Caco-2 (cell line): ENCODE measurements at regions not wholly inside any gene's neighbourhood (a gene's known extent, or its start where the extent isn't known, plus 50 kb on each side); places are given as distances from the start of the nearest gene placed in this dataset.

Experiments used
- BruUV-seq: library from RNA; stranded (reverse); fragments of 400-500 nt; replicated peaks from 2 replicates; lab custom pipeline; 2021; lab: Mats Ljungman, UMichigan
- CTCF ChIA-PET: fragments of 300-600 bp; sonication (Branson Sonifier 250); formaldehyde crosslinking; loops from one replicate; lab custom pipeline; 2022; ENCODE audit warnings: antibody characterized with exemption; lab: Charles Lee
- POLR2A ChIA-PET: fragments of 300-600 bp; sonication (Branson Sonifier 250); formaldehyde crosslinking; loops from one replicate; lab custom pipeline; 2022; ENCODE audit warnings: antibody characterized with exemption; lab: Charles Lee
- DNase-seq, 2 experiments: peaks; one replicate each; pipeline versions ENCODE4 v3.0.0 to v3.0.0-alpha.2; 2020 to 2022
- H3K27me3 ChIP-seq: replicated peaks from 2 replicates; pipeline ENCODE4 v1.6.0; 2011; ENCODE audit warnings: low read length; ENCODE audit not compliant: control insufficient read depth, insufficient read depth
- H3K36me3 ChIP-seq: 2 replicates; pipeline ENCODE4 v1.5.1; 2011; ENCODE audit warnings: low read length; ENCODE audit not compliant: control insufficient read depth, insufficient read depth
- H3K4me1 ChIP-seq: fragments of 250-450 bp; sonication (Bioruptor Pico); 2 replicates; pipeline ENCODE4 v1.5.1; 2020; ENCODE audit warnings: mild to moderate bottlenecking
- H3K4me3 ChIP-seq: 2 replicates; pipeline ENCODE4 v1.5.1; 2011; ENCODE audit warnings: low read depth, mild to moderate bottlenecking, control low read depth, low read length
- H3K9me3 ChIP-seq: fragments of 250-450 bp; sonication (Bioruptor Pico); 2 replicates; pipeline ENCODE4 v1.5.1; 2020; ENCODE audit warnings: mild to moderate bottlenecking, moderate library complexity
- H3K27ac Mint-ChIP-seq: one replicate; pipeline ENCODE4 v1.8.0; 2022; ENCODE audit warnings: mixed read lengths; ENCODE audit not compliant: unreplicated experiment
- H3K27me3 Mint-ChIP-seq: one replicate; pipeline ENCODE4 v1.8.0; 2022; ENCODE audit warnings: mixed read lengths; ENCODE audit not compliant: insufficient read depth, unreplicated experiment
- H3K36me3 Mint-ChIP-seq: one replicate; pipeline ENCODE4 v1.8.0; 2022; ENCODE audit warnings: mild to moderate bottlenecking, mixed read lengths; ENCODE audit not compliant: insufficient read depth, unreplicated experiment
- H3K4me1 Mint-ChIP-seq: one replicate; pipeline ENCODE4 v1.8.0; 2022; ENCODE audit warnings: low read depth, mixed read lengths; ENCODE audit not compliant: unreplicated experiment
- H3K4me3 Mint-ChIP-seq: one replicate; pipeline ENCODE4 v1.8.0; 2022; ENCODE audit warnings: mild to moderate bottlenecking, moderate library complexity, mixed read lengths; ENCODE audit not compliant: unreplicated experiment
- H3K9me3 Mint-ChIP-seq: one replicate; pipeline ENCODE4 v1.8.0; 2022; ENCODE audit warnings: mixed read lengths; ENCODE audit not compliant: unreplicated experiment
- CTCF ChIP-seq, 2 experiments: fragments of 200-600 bp in 1 of 2; IDR thresholded peaks; 1 replicate in 1 of 2; 2 replicates in 1 of 2; pipeline versions ENCODE4 v1.5.1 to v1.8.0; 2011 to 2022; ENCODE audit warnings: antibody characterized with exemption in 1 of 2, control low read depth in 1 of 2, inconsistent platforms in 1 of 2, low read depth in 1 of 2, low read length in 1 of 2, mild to moderate bottlenecking in 1 of 2, moderate library complexity in 1 of 2; ENCODE audit not compliant: insufficient read depth in 1 of 2, severe bottlenecking in 1 of 2, unreplicated experiment in 1 of 2
- intact Hi-C: fragments of 100-400 bp; cut with micrococcal nuclease; formaldehyde crosslinking; loops from one replicate; pipeline ENCODE4 v1.10.0; 2022; ENCODE audit not compliant: unreplicated experiment

- intact Hi-C loops = no loop called here
- Histone ChIP-seq H3K27me3 (no peaks in the 10 kb centered on the region), H3K4me1 (no peaks in the 10 kb centered on the region), H3K4me3 (no peak overlapping the region), H3K36me3 (no peaks in the 10 kb centered on the region), H3K9me3 (no peaks in the 10 kb centered on the region)
- Mint-ChIP-seq H3K36me3 (no peaks in the 10 kb centered on the region), H3K4me1 (no peaks in the 10 kb centered on the region), H3K9me3 (no peaks in the 10 kb centered on the region), H3K27ac (no peak overlapping the region), H3K4me3 (no peak overlapping the region), H3K27me3 (peaks cover 4% of the 10 kb centered on the region)
- ChIA-PET CTCF (no interaction called here), POLR2A (no interaction called here)
- BruUV-seq = no TSS peak
- DNase-seq = no peak
- no peak for TF ChIP-seq CTCF (IDR thresholded peaks at IDR 0.05; ENCODE audit: insufficient read depth in 1 of 2, low read depth in 1 of 2, low read length in 1 of 2, severe bottlenecking in 1 of 2, unreplicated experiment in 1 of 2)
Measured at GRCh38 chr5:61625681-61626621, 293.9 kb downstream of the ZSWIM6 start.

- H3K27ac Mint-ChIP-seq = no peak overlapping the region
- Histone ChIP-seq H3K4me1 (no peaks in the 10 kb centered on the region), H3K9me3 (no peaks in the 10 kb centered on the region), H3K4me3 (no peak overlapping the region), H3K27me3 (no peaks in the 10 kb centered on the region), H3K36me3 (no peaks in the 10 kb centered on the region)
- no peak for DNase-seq
- no peaks in the 10 kb centered on the region for H3K9me3 Mint-ChIP-seq
- peaks cover 4% of the 10 kb centered on the region for H3K27me3 Mint-ChIP-seq
- H3K4me1 Mint-ChIP-seq = no peaks in the 10 kb centered on the region
- ChIA-PET POLR2A (no interaction called here), CTCF (no interaction called here)
- no peak overlapping the region for H3K4me3 Mint-ChIP-seq
- H3K36me3 Mint-ChIP-seq = no peaks in the 10 kb centered on the region
- BruUV-seq = no TSS peak
- intact Hi-C loops = no loop called here
- TF ChIP-seq CTCF (IDR thresholded peaks at IDR 0.05; ENCODE audit: insufficient read depth in 1 of 2, low read depth in 1 of 2, low read length in 1 of 2, severe bottlenecking in 1 of 2, unreplicated experiment in 1 of 2) = no peak
Measured at GRCh38 chr5:61626639-61627282, 294.7 kb downstream of the ZSWIM6 start.

GRCh38 chr5:61627531-61627930, 295.5 kb downstream of the ZSWIM6 start:
- CTCF ChIA-PET = no interaction called here
- H3K36me3 Mint-ChIP-seq = no peaks in the 10 kb centered on the region
- Histone ChIP-seq H3K27me3 (no peaks in the 10 kb centered on the region), H3K9me3 (no peaks in the 10 kb centered on the region), H3K4me3 (no peak overlapping the region), H3K36me3 (no peaks in the 10 kb centered on the region), H3K4me1 (no peaks in the 10 kb centered on the region)
- H3K4me1 Mint-ChIP-seq = no peaks in the 10 kb centered on the region
- H3K27me3 Mint-ChIP-seq = no peaks in the 10 kb centered on the region
- intact Hi-C loops = no loop called here
- no peak for TF ChIP-seq CTCF (IDR thresholded peaks at IDR 0.05; ENCODE audit: insufficient read depth in 1 of 2, low read depth in 1 of 2, low read length in 1 of 2, severe bottlenecking in 1 of 2, unreplicated experiment in 1 of 2)
- no peaks in the 10 kb centered on the region for H3K9me3 Mint-ChIP-seq
- no peak overlapping the region for H3K4me3 Mint-ChIP-seq
- no peak for DNase-seq
- no TSS peak for BruUV-seq
- POLR2A ChIA-PET = no interaction called here
- no peak overlapping the region for H3K27ac Mint-ChIP-seq
